ENCODE measurements at regions not wholly inside any gene's neighbourhood (a gene's known extent, or its start where the extent isn't known, plus 50 kb on each side); places are given as distances from the start of the nearest gene placed in this dataset.

GRCh38 chr4:133081246-133081645 lies 67.8 kb upstream of the PCDH10 start:
- no peak for TF ChIP-seq EZH2 (IDR thresholded peaks at IDR 0.05; ENCODE audit: low read length)
- TF ChIP-seq CTCF (optimal IDR thresholded peaks at IDR 0.05 in 1 of 3, IDR thresholded peaks at IDR 0.05 in 1 of 3, conservative IDR thresholded peaks at IDR 0.05 in 1 of 3; ENCODE audit: extremely low read depth in 1 of 3, insufficient read depth in 2 of 3, low read length in 3 of 3) = no peak
